ENCODE measurements at regions not wholly inside any gene's neighbourhood (a gene's known extent, or its start where the extent isn't known, plus 50 kb on each side); places are given as distances from the start of the nearest gene placed in this dataset.

GRCh38 chr5:68398146-68398812 lies 182.7 kb downstream of the PIK3R1 start:
- Histone ChIP-seq H3K9me3 (ENCODE audit: control extremely low read depth in 1 of 3, control insufficient read depth in 2 of 3, insufficient read depth in 1 of 3, low read length in 2 of 3) (peaks cover 0 to 1% (median 0%) of the 10 kb centered on the region in 3 donors), H3K27ac (ENCODE audit: low read length in 2 of 2) (no peak overlapping the region), H3K4me1 (ENCODE audit: control insufficient read depth in 2 of 2, insufficient read depth in 2 of 2, low read length in 2 of 2) (no peaks in the 10 kb centered on the region), H3K36me3 (replicated peaks in 1 of 2; ENCODE audit: control extremely low read depth in 1 of 2, control insufficient read depth in 1 of 2, extremely low read depth in 1 of 2, insufficient read depth in 2 of 2, low read length in 1 of 2) (no peaks in the 10 kb centered on the region), H4K20me1 (ENCODE audit: control insufficient read depth, insufficient read depth, low read length, poor library complexity, severe bottlenecking) (no peaks in the 10 kb centered on the region), H2AFZ (ENCODE audit: insufficient read depth, low read depth, low read length, poor library complexity, severe bottlenecking) (no peak overlapping the region), H3K79me2 (ENCODE audit: control insufficient read depth, insufficient read depth, low read length) (no peaks in the 10 kb centered on the region), H3K4me3 (ENCODE audit: control extremely low read depth in 1 of 5, extremely low read depth in 1 of 5, insufficient read depth in 1 of 5, low read depth in 2 of 5, low read length in 4 of 5) (no peak overlapping the region), H3K27me3 (replicated peaks in 1 of 4; ENCODE audit: control extremely low read depth in 1 of 4, control insufficient read depth in 3 of 4, insufficient read depth in 4 of 4, low read length in 3 of 4) (no peaks in the 10 kb centered on the region), H3K4me2 (replicated peaks; ENCODE audit: low read depth, low read length, poor library complexity, severe bottlenecking) (no peak overlapping the region), H3K9ac (ENCODE audit: low read length) (no peak overlapping the region)
- ATAC-seq (ENCODE audit: low read depth) = no peak
- H3K27ac Mint-ChIP-seq = no peak overlapping the region
- ChIA-PET CTCF (no interaction called here), POLR2A (no interaction called here)
- no peaks in the 10 kb centered on the region for H3K9me3 Mint-ChIP-seq (ENCODE audit: insufficient read depth)
- no peak overlapping the region for H3K4me3 Mint-ChIP-seq
- intact Hi-C loops (cut with micrococcal nuclease) = no loop called here
- TF ChIP-seq, protein P1, sequence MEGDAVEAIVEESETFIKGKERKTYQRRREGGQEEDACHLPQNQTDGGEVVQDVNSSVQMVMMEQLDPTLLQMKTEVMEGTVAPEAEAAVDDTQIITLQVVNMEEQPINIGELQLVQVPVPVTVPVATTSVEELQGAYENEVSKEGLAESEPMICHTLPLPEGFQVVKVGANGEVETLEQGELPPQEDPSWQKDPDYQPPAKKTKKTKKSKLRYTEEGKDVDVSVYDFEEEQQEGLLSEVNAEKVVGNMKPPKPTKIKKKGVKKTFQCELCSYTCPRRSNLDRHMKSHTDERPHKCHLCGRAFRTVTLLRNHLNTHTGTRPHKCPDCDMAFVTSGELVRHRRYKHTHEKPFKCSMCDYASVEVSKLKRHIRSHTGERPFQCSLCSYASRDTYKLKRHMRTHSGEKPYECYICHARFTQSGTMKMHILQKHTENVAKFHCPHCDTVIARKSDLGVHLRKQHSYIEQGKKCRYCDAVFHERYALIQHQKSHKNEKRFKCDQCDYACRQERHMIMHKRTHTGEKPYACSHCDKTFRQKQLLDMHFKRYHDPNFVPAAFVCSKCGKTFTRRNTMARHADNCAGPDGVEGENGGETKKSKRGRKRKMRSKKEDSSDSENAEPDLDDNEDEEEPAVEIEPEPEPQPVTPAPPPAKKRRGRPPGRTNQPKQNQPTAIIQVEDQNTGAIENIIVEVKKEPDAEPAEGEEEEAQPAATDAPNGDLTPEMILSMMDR (IDR thresholded peaks at IDR 0.05) = no peak
- no peak for TF ChIP-seq EZH2 (IDR thresholded peaks at IDR 0.05; ENCODE audit: borderline replicate concordance, insufficient read depth, low read depth, low read length, poor library complexity, severe bottlenecking)
- no peaks in the 10 kb centered on the region for H3K27me3 Mint-ChIP-seq
- no peak for DNase-seq
- no CpG with 5 or more reads among the region's 1 CpG for WGBS (ENCODE audit: insufficient coverage)
- no peaks in the 10 kb centered on the region for H3K4me1 Mint-ChIP-seq

GRCh38 chr5:68403301-68403700 lies 187.7 kb downstream of the PIK3R1 start:
- CTCF ChIA-PET = no interaction called here

More at GRCh38 chr5:68403301-68403700, 187.7 kb downstream of the PIK3R1 start:
- no peak overlapping the region for H3K4me2 ChIP-seq (replicated peaks; ENCODE audit: low read depth, low read length, poor library complexity, severe bottlenecking)
- no peaks in the 10 kb centered on the region for H4K20me1 ChIP-seq (ENCODE audit: control insufficient read depth, insufficient read depth, low read length, poor library complexity, severe bottlenecking)
- no peaks in the 10 kb centered on the region for H3K79me2 ChIP-seq (ENCODE audit: control insufficient read depth, insufficient read depth, low read length)
- H2AFZ ChIP-seq (ENCODE audit: insufficient read depth, low read depth, low read length, poor library complexity, severe bottlenecking) = no peak overlapping the region
- H3K27me3 Mint-ChIP-seq = no peaks in the 10 kb centered on the region
- no peak overlapping the region for H3K27ac Mint-ChIP-seq
- WGBS (ENCODE audit: insufficient coverage) = 92% methylated on average over 4 of the region's 4 CpGs
- no peaks in the 10 kb centered on the region for H3K27me3 ChIP-seq (replicated peaks in 1 of 4; ENCODE audit: control extremely low read depth in 1 of 4, control insufficient read depth in 3 of 4, insufficient read depth in 4 of 4, low read length in 3 of 4)
- peaks cover 10 to 15% of the 10 kb centered on the region in 2 donors for H3K4me1 ChIP-seq (ENCODE audit: control insufficient read depth in 2 of 2, insufficient read depth in 2 of 2, low read length in 2 of 2)
- H3K4me3 ChIP-seq (ENCODE audit: control extremely low read depth in 1 of 5, extremely low read depth in 1 of 5, insufficient read depth in 1 of 5, low read depth in 2 of 5, low read length in 4 of 5) = no peak overlapping the region
- H3K27ac ChIP-seq (ENCODE audit: low read length in 2 of 2) = no peak overlapping the region
- H3K9me3 ChIP-seq (ENCODE audit: control extremely low read depth in 1 of 3, control insufficient read depth in 2 of 3, insufficient read depth in 1 of 3, low read length in 2 of 3) = peaks cover 0 to 1% (median 0%) of the 10 kb centered on the region in 3 donors
- H3K36me3 ChIP-seq (replicated peaks in 1 of 2; ENCODE audit: control extremely low read depth in 1 of 2, control insufficient read depth in 1 of 2, extremely low read depth in 1 of 2, insufficient read depth in 2 of 2, low read length in 1 of 2) = no peaks in the 10 kb centered on the region
- H3K9ac ChIP-seq (ENCODE audit: low read length) = no peak overlapping the region
- POLR2A ChIA-PET = no interaction called here
- H3K4me1 Mint-ChIP-seq = peaks cover 15% of the 10 kb centered on the region
- TF ChIP-seq, protein P1 (IDR thresholded peaks at IDR 0.05) = no peak
- no peak for TF ChIP-seq EZH2 (IDR thresholded peaks at IDR 0.05; ENCODE audit: borderline replicate concordance, insufficient read depth, low read depth, low read length, poor library complexity, severe bottlenecking)
- intact Hi-C loops (cut with micrococcal nuclease) = no loop called here
- DNase-seq (no peak), ATAC-seq (ENCODE audit: low read depth) (no peak)
- no peaks in the 10 kb centered on the region for H3K9me3 Mint-ChIP-seq (ENCODE audit: insufficient read depth)
- no peak overlapping the region for H3K4me3 Mint-ChIP-seq
